AG04450 (cell line): ENCODE measurements at regions not wholly inside any gene's neighbourhood (a gene's known extent, or its start where the extent isn't known, plus 50 kb on each side); places are given as distances from the start of the nearest gene placed in this dataset.
"Not testable (repeated sequence)": the region's sequence is repeated elsewhere in the genome, so short reads cannot be mapped to it uniquely, and the experiment has no call there.

ENCODE experiments used
- CTCF ChIA-PET: fragments of 300-600, 350-600 bp; formaldehyde crosslinking; extraction: SDS; loops from one replicate; lab custom pipeline; 2022; ENCODE audit warnings: antibody characterized with exemption, inconsistent platforms; lab: Charles Lee
- POLR2A ChIA-PET: fragments of 350-600 bp; formaldehyde crosslinking; extraction: SDS; loops from one replicate; lab custom pipeline; 2021; ENCODE audit warnings: antibody characterized with exemption, inconsistent platforms; lab: Yijun Ruan, JAX
- DNase-seq: peaks from one replicate; pipeline ENCODE4 v3.0.0-alpha.2; 2011; ENCODE audit warnings: low read depth, low spot score
- H3K27ac ChIP-seq: one replicate; pipeline ENCODE4 v1.5.1; 2012; ENCODE audit warnings: low read depth, low read length, control low read depth
- H3K27me3 ChIP-seq: one replicate; pipeline ENCODE4 v1.6.0; 2012; ENCODE audit warnings: low read length; ENCODE audit not compliant: control insufficient read depth, insufficient read depth
- H3K4me3 ChIP-seq: 2 replicates; pipeline ENCODE4 v1.5.1; 2011; ENCODE audit warnings: mild to moderate bottlenecking, low read depth, low read length, control low read depth
- H3K9me3 ChIP-seq: 2 replicates; pipeline ENCODE4 v1.5.1; 2012; ENCODE audit warnings: low read length; ENCODE audit not compliant: control insufficient read depth, insufficient read depth
- TF ChIP-seq, protein P1 (sequence below): IDR thresholded peaks from 2 replicates; pipeline ENCODE4 v1.5.1; 2011; ENCODE audit warnings: low read depth, low read length, control low read depth, inconsistent platforms

DNA sequence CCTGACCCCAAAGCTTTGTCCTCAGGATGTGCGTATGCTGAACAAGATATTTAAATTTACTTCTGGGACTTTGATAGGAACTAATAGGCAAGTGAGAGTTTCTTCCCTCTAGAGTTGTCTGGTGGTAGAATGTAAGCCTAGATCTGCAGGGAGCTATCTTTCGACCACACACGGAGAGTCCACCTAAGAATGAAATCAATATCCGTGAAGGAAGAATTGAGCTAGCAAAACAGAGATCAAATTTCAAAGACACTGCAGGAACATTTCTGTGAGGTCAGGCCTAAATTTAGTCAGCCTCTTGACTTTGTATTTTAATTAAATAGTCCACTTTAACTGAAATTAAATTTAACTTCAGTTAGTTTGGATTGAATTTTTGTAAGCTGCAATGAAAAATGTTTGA is 871.3 kb downstream of the RAB28 start:
- POLR2A ChIA-PET, result no interaction called here
- Histone ChIP-seq H3K4me3 (no peak overlapping the region), H3K27ac (no peak overlapping the region), H3K9me3 (peaks cover 21% of the 10 kb centered on the region), H3K27me3 (no peaks in the 10 kb centered on the region)
- TF ChIP-seq, protein P1, sequence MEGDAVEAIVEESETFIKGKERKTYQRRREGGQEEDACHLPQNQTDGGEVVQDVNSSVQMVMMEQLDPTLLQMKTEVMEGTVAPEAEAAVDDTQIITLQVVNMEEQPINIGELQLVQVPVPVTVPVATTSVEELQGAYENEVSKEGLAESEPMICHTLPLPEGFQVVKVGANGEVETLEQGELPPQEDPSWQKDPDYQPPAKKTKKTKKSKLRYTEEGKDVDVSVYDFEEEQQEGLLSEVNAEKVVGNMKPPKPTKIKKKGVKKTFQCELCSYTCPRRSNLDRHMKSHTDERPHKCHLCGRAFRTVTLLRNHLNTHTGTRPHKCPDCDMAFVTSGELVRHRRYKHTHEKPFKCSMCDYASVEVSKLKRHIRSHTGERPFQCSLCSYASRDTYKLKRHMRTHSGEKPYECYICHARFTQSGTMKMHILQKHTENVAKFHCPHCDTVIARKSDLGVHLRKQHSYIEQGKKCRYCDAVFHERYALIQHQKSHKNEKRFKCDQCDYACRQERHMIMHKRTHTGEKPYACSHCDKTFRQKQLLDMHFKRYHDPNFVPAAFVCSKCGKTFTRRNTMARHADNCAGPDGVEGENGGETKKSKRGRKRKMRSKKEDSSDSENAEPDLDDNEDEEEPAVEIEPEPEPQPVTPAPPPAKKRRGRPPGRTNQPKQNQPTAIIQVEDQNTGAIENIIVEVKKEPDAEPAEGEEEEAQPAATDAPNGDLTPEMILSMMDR, result no peak
- DNase-seq, result no peak
- CTCF ChIA-PET, result no interaction called here

DNA sequence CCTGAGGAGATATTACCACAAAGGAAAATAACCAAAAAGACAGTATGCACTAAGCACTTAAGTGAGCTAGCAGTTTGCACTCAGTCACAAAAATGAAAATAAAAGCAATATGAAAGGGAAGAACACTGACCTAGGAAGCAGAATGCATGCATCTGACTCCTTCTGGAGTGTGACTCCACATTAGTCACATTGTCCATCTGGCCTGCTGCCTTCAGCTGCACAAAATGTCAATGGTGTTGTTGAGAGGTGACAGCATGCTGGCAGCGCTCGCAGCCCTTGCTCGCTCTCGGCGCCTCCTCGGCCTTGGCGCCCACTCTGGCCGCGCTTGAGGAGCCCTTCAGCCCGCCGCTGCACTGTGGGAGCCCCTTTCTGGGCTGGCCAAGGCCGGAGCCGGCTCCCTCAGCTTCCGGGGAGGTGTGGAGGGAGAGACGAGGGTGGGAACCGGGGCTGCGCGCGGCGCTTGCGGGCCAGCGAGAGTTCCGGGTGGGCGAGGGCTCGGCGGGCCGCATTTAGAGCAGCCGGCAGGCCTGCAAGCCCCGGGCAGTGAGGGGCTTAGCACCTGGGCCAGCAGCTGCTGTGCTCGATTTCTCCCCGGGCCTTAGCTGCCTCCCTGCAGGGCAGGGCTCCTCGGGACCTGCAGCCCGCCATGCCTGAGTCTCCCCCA is 874.8 kb downstream of the RAB28 start:
- H3K27ac ChIP-seq, H3K4me3 ChIP-seq, H3K27me3 ChIP-seq, POLR2A ChIA-PET, CTCF ChIA-PET, DNase-seq: not testable (repeated sequence)
- peaks cover 16% of the 10 kb centered on the region for H3K9me3 ChIP-seq

DNA sequence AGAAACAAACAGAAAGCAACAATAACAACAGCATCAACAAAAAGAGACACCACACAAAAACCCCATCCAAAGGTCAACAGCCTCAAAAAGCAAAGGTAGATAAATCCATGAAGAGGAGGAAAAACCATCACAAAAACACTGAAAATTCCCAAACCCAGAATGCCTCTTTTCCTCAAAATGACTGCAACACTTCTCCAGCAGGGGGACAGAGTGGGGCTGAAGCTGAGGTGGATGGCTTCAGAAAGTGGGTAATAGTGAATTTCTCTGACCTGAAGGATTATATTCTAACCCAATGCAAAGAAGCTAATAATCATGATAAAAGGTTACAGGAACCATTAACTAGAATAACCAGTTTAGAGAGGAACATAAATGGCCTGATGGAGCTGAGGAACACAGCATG is 888.2 kb downstream of the RAB28 start:
- DNase-seq, result no peak
- H3K27ac ChIP-seq, result no peak overlapping the region
- no peaks in the 10 kb centered on the region for H3K27me3 ChIP-seq
- ChIA-PET POLR2A (no interaction called here), CTCF (no interaction called here)
- H3K4me3 ChIP-seq, result no peak overlapping the region
- peaks cover 18% of the 10 kb centered on the region for H3K9me3 ChIP-seq
- TF ChIP-seq, protein P1, result no peak

DNA sequence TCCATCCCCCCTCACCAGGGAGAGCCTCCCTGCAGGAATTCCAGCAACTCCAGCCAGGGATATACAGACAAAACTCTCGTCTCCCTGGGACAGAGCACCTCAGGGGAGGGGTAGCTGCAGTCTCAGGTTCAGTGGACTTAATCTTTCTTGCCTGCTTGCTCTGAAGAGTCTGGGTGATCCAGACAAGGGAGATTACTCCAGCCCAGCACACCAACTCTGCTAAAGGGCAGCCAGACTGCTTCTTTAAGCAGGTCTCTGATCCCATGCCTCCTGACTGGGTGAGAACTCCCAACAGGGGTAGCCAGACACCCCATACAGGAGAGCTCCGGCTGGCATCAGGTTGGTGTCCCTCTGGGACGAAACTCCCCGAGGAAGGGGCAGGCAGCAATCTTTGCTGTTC is 888.7 kb downstream of the RAB28 start:
- Histone ChIP-seq H3K27ac (no peak overlapping the region), H3K4me3 (no peak overlapping the region), H3K9me3 (peaks cover 18% of the 10 kb centered on the region), H3K27me3 (no peaks in the 10 kb centered on the region)
- TF ChIP-seq, protein P1, result no peak
- POLR2A ChIA-PET, result no interaction called here
- CTCF ChIA-PET, result no interaction called here
- DNase-seq, result no peak

DNA sequence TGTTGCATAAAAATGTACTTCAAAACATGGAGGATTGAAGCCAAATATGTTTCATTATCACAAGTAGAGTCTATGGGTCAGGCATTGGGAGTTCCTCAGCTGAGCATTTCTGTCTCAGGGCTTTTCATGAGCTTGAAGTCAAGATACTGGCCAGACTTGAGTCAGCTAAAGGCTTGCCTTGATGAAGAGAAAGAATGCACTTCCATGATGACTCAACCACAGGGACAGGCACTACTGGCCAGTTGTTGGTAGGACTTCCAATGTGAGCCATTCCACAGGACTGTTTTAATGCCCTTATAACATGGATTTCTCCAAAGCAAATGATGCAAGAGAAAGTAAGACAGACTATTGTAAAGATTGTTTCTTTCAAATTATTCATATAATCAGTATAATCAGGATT is 895.6 kb downstream of the RAB28 start:
- TF ChIP-seq, protein P1, result no peak
- Histone ChIP-seq H3K27ac (no peak overlapping the region), H3K27me3 (no peaks in the 10 kb centered on the region), H3K9me3 (no peaks in the 10 kb centered on the region; the same call in 1 of the 2 replicates), H3K4me3 (no peak overlapping the region)
- no peak for DNase-seq
- ChIA-PET POLR2A (no interaction called here), CTCF (no interaction called here)
